ENCODE measurements at regions not wholly inside any gene's neighbourhood (a gene's known extent, or its start where the extent isn't known, plus 50 kb on each side); places are given as distances from the start of the nearest gene placed in this dataset.

DNA sequence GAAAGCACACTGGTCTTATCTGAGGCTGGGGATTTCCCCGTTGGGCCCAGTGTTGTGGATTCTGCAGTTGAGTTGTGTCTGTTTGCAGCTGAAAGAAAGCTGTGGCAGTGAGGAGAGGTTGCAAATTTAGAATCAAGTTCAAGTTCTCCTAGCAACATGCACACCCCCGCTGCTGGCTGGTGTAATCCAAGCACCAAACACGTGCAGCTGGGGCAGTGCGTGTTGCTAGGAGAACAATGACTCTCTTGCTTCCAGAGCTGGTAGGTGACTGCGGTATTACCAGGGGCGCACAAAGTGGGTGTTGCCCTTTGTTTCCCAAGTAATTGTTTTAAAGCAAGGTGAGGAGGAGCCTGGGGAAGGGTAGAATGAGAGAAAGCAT, 91.5 kb downstream of the IER5 start:
- TF ChIP-seq, protein P1, sequence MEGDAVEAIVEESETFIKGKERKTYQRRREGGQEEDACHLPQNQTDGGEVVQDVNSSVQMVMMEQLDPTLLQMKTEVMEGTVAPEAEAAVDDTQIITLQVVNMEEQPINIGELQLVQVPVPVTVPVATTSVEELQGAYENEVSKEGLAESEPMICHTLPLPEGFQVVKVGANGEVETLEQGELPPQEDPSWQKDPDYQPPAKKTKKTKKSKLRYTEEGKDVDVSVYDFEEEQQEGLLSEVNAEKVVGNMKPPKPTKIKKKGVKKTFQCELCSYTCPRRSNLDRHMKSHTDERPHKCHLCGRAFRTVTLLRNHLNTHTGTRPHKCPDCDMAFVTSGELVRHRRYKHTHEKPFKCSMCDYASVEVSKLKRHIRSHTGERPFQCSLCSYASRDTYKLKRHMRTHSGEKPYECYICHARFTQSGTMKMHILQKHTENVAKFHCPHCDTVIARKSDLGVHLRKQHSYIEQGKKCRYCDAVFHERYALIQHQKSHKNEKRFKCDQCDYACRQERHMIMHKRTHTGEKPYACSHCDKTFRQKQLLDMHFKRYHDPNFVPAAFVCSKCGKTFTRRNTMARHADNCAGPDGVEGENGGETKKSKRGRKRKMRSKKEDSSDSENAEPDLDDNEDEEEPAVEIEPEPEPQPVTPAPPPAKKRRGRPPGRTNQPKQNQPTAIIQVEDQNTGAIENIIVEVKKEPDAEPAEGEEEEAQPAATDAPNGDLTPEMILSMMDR (conservative IDR thresholded peaks at IDR 0.05; ENCODE audit: low read length): no peak
- TF ChIP-seq EZH2phosphoT487 (IDR thresholded peaks at IDR 0.05; ENCODE audit: borderline replicate concordance, low read depth, low read length): no peak
